Astrocyte (in vitro differentiated cells and primary cell): ENCODE measurements at regions not wholly inside any gene's neighbourhood (a gene's known extent, or its start where the extent isn't known, plus 50 kb on each side); places are given as distances from the start of the nearest gene placed in this dataset.

Experiments used
- DNase-seq: peaks from one replicate; pipeline ENCODE4 v3.0.0-alpha.2; 2010; ENCODE audit warnings: low read depth
- FAIRE-seq: peaks from 2 replicates; lab custom pipeline; 2011; peaks lifted over from hg19 to GRCh38; lab: Jason Lieb, UNC
- H2AFZ ChIP-seq: 2 replicates; pipeline ENCODE4 v1.6.0; 2012; ENCODE audit warnings: low read depth, low read length, inconsistent platforms
- H3K27ac ChIP-seq: 2 replicates; pipeline ENCODE4 v1.5.1; 2011; ENCODE audit warnings: low read depth, low read length, inconsistent platforms
- H3K27me3 ChIP-seq: 2 replicates; pipeline ENCODE4 v1.6.0; 2011; ENCODE audit warnings: low read length, inconsistent platforms; ENCODE audit not compliant: insufficient read depth
- H3K36me3 ChIP-seq: 2 replicates; pipeline ENCODE4 v1.5.1; 2011; ENCODE audit warnings: low read length, inconsistent platforms; ENCODE audit not compliant: insufficient read depth
- H3K4me1 ChIP-seq: 2 replicates; pipeline ENCODE4 v1.5.1; 2011; ENCODE audit warnings: low read length, inconsistent platforms; ENCODE audit not compliant: insufficient read depth
- H3K4me2 ChIP-seq: 2 replicates; pipeline ENCODE4 v1.6.0; 2012; ENCODE audit warnings: low read length, inconsistent platforms
- H3K4me3 ChIP-seq: 2 replicates; pipeline ENCODE4 v1.5.1; 2011; ENCODE audit warnings: low read depth, mild to moderate bottlenecking, low read length, inconsistent platforms; ENCODE audit not compliant: insufficient read depth
- H3K79me2 ChIP-seq: 2 replicates; pipeline ENCODE4 v1.6.0; 2012; ENCODE audit warnings: mild to moderate bottlenecking, low read length, inconsistent platforms; ENCODE audit not compliant: insufficient read depth
- H3K9ac ChIP-seq: 2 replicates; pipeline ENCODE4 v1.6.0; 2012; ENCODE audit warnings: mild to moderate bottlenecking, low read length, inconsistent platforms
- H3K9me3 ChIP-seq: 2 replicates; pipeline ENCODE4 v1.5.1; 2012; ENCODE audit warnings: low read depth, mild to moderate bottlenecking, low read length, inconsistent platforms; ENCODE audit not compliant: insufficient read depth
- H4K20me1 ChIP-seq: 2 replicates; pipeline ENCODE4 v1.6.0; 2012; ENCODE audit warnings: low read length, inconsistent platforms; ENCODE audit not compliant: insufficient read depth
- H3K27ac Mint-ChIP-seq: one replicate; pipeline ENCODE4 v1.8.0; 2021; ENCODE audit warnings: mild to moderate bottlenecking, mixed read lengths; ENCODE audit not compliant: unreplicated experiment
- H3K27me3 Mint-ChIP-seq: one replicate; pipeline ENCODE4 v1.8.0; 2021; ENCODE audit warnings: low read depth, mixed read lengths; ENCODE audit not compliant: unreplicated experiment
- H3K36me3 Mint-ChIP-seq: one replicate; pipeline ENCODE4 v1.8.0; 2021; ENCODE audit warnings: low read depth, mixed read lengths; ENCODE audit not compliant: unreplicated experiment
- H3K4me1 Mint-ChIP-seq: one replicate; pipeline ENCODE4 v1.8.0; 2021; ENCODE audit warnings: low read depth, mixed read lengths; ENCODE audit not compliant: unreplicated experiment
- H3K4me3 Mint-ChIP-seq: one replicate; pipeline ENCODE4 v1.8.0; 2021; ENCODE audit warnings: mild to moderate bottlenecking, moderate library complexity, mixed read lengths; ENCODE audit not compliant: unreplicated experiment
- H3K9me3 Mint-ChIP-seq: one replicate; pipeline ENCODE4 v1.8.0; 2021; ENCODE audit warnings: mild to moderate bottlenecking, mixed read lengths; ENCODE audit not compliant: unreplicated experiment
- CTCF ChIP-seq: IDR thresholded peaks from 2 replicates; pipeline ENCODE4 v1.5.1; 2011; ENCODE audit warnings: low read depth, mild to moderate bottlenecking, inconsistent platforms, low read length, moderate library complexity; ENCODE audit not compliant: insufficient read depth
- EZH2 ChIP-seq: IDR thresholded peaks from 2 replicates; pipeline ENCODE4 v1.6.1; 2012; ENCODE audit warnings: mild to moderate bottlenecking, low read length, inconsistent platforms; ENCODE audit not compliant: insufficient read depth

GRCh38 chr6:168194732-168195567 lies 115.9 kb upstream of the FRMD1 start:
- no peaks in the 10 kb centered on the region for H3K36me3 ChIP-seq
- H3K9me3 Mint-ChIP-seq, result peaks cover 4% of the 10 kb centered on the region
- no peaks in the 10 kb centered on the region for H3K4me1 Mint-ChIP-seq
- no peaks in the 10 kb centered on the region for H3K36me3 Mint-ChIP-seq
- DNase-seq, result no peak
- no peak overlapping the region for H3K4me3 Mint-ChIP-seq
- peaks cover 69% of the 10 kb centered on the region for H3K27me3 Mint-ChIP-seq
- no peaks in the 10 kb centered on the region for H3K9me3 ChIP-seq
- H3K4me1 ChIP-seq, result no peaks in the 10 kb centered on the region
- TF ChIP-seq CTCF, result no peak
- no peak for TF ChIP-seq EZH2
- no peak for FAIRE-seq
- no peak overlapping the region for H3K27ac ChIP-seq
- H3K79me2 ChIP-seq, result no peaks in the 10 kb centered on the region
- no peak overlapping the region for H3K27ac Mint-ChIP-seq
- H4K20me1 ChIP-seq, result no peaks in the 10 kb centered on the region
- no peak overlapping the region for H3K9ac ChIP-seq
- no peak overlapping the region for H3K4me2 ChIP-seq
- H2AFZ ChIP-seq, result no peak overlapping the region
- no peaks in the 10 kb centered on the region for H3K27me3 ChIP-seq
- H3K4me3 ChIP-seq, result no peak overlapping the region

GRCh38 chr6:168193816-168194721 lies 115.1 kb upstream of the FRMD1 start:
- no peaks in the 10 kb centered on the region for H3K4me1 ChIP-seq
- H2AFZ ChIP-seq, result no peak overlapping the region
- no peaks in the 10 kb centered on the region for H3K9me3 ChIP-seq
- no peak overlapping the region for H3K27ac ChIP-seq
- H3K79me2 ChIP-seq, result no peaks in the 10 kb centered on the region
- DNase-seq, result no peak
- H3K9ac ChIP-seq, result no peak overlapping the region
- H4K20me1 ChIP-seq, result no peaks in the 10 kb centered on the region
- H3K4me3 Mint-ChIP-seq, result no peak overlapping the region
- FAIRE-seq, result no peak
- no peaks in the 10 kb centered on the region for H3K36me3 Mint-ChIP-seq
- H3K4me1 Mint-ChIP-seq, result no peaks in the 10 kb centered on the region
- peaks cover 72% of the 10 kb centered on the region for H3K27me3 Mint-ChIP-seq
- TF ChIP-seq EZH2, result no peak
- no peak overlapping the region for H3K27ac Mint-ChIP-seq
- peaks cover 4% of the 10 kb centered on the region for H3K9me3 Mint-ChIP-seq
- H3K4me2 ChIP-seq, result no peak overlapping the region
- H3K27me3 ChIP-seq, result no peaks in the 10 kb centered on the region
- no peak overlapping the region for H3K4me3 ChIP-seq
- no peaks in the 10 kb centered on the region for H3K36me3 ChIP-seq

GRCh38 chr6:168192901-168193815 lies 114.1 kb upstream of the FRMD1 start:
- H3K36me3 ChIP-seq, result no peaks in the 10 kb centered on the region
- Mint-ChIP-seq H3K27ac (no peak overlapping the region), H3K36me3 (no peaks in the 10 kb centered on the region), H3K4me3 (no peak overlapping the region), H3K9me3 (peaks cover 6% of the 10 kb centered on the region), H3K27me3 (peaks cover 75% of the 10 kb centered on the region), H3K4me1 (no peaks in the 10 kb centered on the region)
- FAIRE-seq (no peak), DNase-seq (no peak)
- TF ChIP-seq EZH2 (no peak), CTCF (no peak)
- no peak overlapping the region for H3K27ac ChIP-seq
- H3K27me3 ChIP-seq, result no peaks in the 10 kb centered on the region
- no peak overlapping the region for H2AFZ ChIP-seq
- no peaks in the 10 kb centered on the region for H3K79me2 ChIP-seq
- H3K9me3 ChIP-seq, result no peaks in the 10 kb centered on the region
- no peak overlapping the region for H3K4me3 ChIP-seq
- H4K20me1 ChIP-seq, result no peaks in the 10 kb centered on the region
- H3K4me1 ChIP-seq, result no peaks in the 10 kb centered on the region
- no peak overlapping the region for H3K9ac ChIP-seq
- no peak overlapping the region for H3K4me2 ChIP-seq
